HL-60 (cell line): ENCODE measurements at regions not wholly inside any gene's neighbourhood (a gene's known extent, or its start where the extent isn't known, plus 50 kb on each side); places are given as distances from the start of the nearest gene placed in this dataset.

Experiments used
- DNase-seq, 2 experiments: peaks; one replicate each; pipeline ENCODE4 v3.0.0-alpha.2; 2010 to 2020; ENCODE audit warnings: low read depth in 1 of 2, low spot score in 1 of 2
- H3K27ac ChIP-seq: fragments of 250-450 bp; sonication (Bioruptor Pico); replicated peaks from 2 replicates; pipeline ENCODE4 v1.5.1; 2020; ENCODE audit warnings: mild to moderate bottlenecking, moderate library complexity
- H3K27me3 ChIP-seq: fragments of 250-450 bp; sonication (Bioruptor Pico); 2 replicates; pipeline ENCODE4 v1.5.1; 2021; ENCODE audit warnings: mild to moderate bottlenecking, moderate library complexity; ENCODE audit not compliant: insufficient read depth, poor library complexity, severe bottlenecking
- H3K4me3 ChIP-seq: replicated peaks from 2 replicates; pipeline ENCODE4 v1.5.1; 2011; ENCODE audit warnings: mild to moderate bottlenecking, control low read depth, low read length; ENCODE audit not compliant: insufficient read depth
- GABPA ChIP-seq: IDR thresholded peaks from 2 replicates; pipeline ENCODE4 v1.6.1; 2012; ENCODE audit warnings: low read depth
- POLR2AphosphoS5 ChIP-seq: IDR thresholded peaks from 2 replicates; pipeline ENCODE4 v1.6.1; 2012; ENCODE audit warnings: low read depth
- SPI1 ChIP-seq: IDR thresholded peaks from 2 replicates; pipeline ENCODE4 v1.6.1; 2012; ENCODE audit warnings: low read depth, mild to moderate bottlenecking, borderline replicate concordance
- TF ChIP-seq, protein P1 (sequence below): IDR thresholded peaks from one replicate; pipeline ENCODE4 v1.5.1; 2011; ENCODE audit warnings: low read length, control low read depth, inconsistent platforms; ENCODE audit not compliant: insufficient read depth
- TF ChIP-seq, protein P2 (sequence below): IDR thresholded peaks from 2 replicates; pipeline ENCODE4 v1.6.1; 2012; ENCODE audit warnings: low read depth; ENCODE audit not compliant: insufficient replicate concordance

DNA sequence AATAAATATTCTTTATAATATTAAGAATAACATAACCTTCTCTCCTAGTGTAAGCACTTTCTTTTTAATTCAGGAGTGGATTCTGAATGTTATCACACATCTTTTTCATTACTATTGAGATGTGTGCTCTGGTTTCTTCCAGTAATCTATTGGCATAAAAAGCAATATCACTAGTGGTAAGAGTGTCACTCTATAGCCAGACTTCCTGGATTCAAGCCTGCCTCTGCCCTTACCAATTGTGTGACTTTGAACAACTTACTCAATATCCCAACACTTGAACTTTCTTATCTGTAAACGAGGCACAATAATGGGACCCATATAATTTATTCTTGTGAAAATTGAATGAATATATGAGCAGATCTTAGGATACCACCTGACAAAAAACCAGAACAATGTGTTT is 71.0 kb downstream of the SEM1 start:
- TF ChIP-seq GABPA, result no peak
- TF ChIP-seq, protein P1, sequence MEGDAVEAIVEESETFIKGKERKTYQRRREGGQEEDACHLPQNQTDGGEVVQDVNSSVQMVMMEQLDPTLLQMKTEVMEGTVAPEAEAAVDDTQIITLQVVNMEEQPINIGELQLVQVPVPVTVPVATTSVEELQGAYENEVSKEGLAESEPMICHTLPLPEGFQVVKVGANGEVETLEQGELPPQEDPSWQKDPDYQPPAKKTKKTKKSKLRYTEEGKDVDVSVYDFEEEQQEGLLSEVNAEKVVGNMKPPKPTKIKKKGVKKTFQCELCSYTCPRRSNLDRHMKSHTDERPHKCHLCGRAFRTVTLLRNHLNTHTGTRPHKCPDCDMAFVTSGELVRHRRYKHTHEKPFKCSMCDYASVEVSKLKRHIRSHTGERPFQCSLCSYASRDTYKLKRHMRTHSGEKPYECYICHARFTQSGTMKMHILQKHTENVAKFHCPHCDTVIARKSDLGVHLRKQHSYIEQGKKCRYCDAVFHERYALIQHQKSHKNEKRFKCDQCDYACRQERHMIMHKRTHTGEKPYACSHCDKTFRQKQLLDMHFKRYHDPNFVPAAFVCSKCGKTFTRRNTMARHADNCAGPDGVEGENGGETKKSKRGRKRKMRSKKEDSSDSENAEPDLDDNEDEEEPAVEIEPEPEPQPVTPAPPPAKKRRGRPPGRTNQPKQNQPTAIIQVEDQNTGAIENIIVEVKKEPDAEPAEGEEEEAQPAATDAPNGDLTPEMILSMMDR, result no peak
- no peak for TF ChIP-seq SPI1
- TF ChIP-seq, protein P2, sequence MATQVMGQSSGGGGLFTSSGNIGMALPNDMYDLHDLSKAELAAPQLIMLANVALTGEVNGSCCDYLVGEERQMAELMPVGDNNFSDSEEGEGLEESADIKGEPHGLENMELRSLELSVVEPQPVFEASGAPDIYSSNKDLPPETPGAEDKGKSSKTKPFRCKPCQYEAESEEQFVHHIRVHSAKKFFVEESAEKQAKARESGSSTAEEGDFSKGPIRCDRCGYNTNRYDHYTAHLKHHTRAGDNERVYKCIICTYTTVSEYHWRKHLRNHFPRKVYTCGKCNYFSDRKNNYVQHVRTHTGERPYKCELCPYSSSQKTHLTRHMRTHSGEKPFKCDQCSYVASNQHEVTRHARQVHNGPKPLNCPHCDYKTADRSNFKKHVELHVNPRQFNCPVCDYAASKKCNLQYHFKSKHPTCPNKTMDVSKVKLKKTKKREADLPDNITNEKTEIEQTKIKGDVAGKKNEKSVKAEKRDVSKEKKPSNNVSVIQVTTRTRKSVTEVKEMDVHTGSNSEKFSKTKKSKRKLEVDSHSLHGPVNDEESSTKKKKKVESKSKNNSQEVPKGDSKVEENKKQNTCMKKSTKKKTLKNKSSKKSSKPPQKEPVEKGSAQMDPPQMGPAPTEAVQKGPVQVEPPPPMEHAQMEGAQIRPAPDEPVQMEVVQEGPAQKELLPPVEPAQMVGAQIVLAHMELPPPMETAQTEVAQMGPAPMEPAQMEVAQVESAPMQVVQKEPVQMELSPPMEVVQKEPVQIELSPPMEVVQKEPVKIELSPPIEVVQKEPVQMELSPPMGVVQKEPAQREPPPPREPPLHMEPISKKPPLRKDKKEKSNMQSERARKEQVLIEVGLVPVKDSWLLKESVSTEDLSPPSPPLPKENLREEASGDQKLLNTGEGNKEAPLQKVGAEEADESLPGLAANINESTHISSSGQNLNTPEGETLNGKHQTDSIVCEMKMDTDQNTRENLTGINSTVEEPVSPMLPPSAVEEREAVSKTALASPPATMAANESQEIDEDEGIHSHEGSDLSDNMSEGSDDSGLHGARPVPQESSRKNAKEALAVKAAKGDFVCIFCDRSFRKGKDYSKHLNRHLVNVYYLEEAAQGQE, result no peak
- DNase-seq, result no peak
- Histone ChIP-seq H3K4me3 (no peak overlapping the region), H3K27me3 (no peaks in the 10 kb centered on the region), H3K27ac (no peak overlapping the region)

DNA sequence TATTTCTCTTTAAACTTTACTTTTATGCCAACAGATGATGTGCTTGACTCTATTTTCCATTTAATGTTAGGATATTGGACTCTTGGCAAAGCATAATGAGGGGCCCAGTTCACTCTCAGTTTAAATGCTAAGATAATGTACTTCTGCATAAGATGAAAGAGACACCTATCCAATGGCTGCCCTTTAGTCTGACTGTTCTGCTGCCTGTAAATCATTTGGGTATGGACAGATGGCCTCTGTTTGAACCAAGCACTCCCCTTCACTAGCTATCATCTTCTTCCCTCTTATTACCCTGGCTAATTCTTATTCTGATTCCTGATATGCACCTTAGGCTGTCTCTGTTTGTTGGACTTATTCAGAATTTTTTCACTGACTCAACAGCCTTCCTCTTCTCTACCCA is 72.1 kb downstream of the SEM1 start:
- TF ChIP-seq, protein P2, result no peak
- TF ChIP-seq, protein P1, result no peak
- TF ChIP-seq POLR2AphosphoS5 (no peak), SPI1 (no peak), GABPA (no peak)
- Histone ChIP-seq H3K4me3 (no peak overlapping the region), H3K27ac (no peak overlapping the region), H3K27me3 (no peaks in the 10 kb centered on the region)
- DNase-seq, result no peak

DNA sequence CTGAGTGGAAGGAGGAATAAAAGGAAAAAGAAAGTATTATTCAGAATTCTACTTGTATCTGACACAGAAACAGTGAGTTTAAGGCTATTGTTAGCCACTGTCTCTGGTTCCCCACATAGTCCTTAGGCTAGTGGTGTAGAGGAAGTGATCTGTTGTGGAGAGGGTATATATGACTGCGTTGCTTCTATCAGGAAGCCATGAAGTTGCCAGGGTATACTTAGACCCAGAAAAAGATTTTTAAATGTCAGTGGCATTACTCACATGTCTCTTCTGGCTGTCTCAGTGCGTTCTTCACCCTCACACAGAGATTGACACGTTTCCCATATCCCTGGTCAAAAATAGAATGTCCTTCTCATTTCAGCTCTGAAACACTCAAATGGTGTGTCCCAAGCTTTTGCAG is 72.7 kb downstream of the SEM1 start:
- no peak overlapping the region for H3K4me3 ChIP-seq
- H3K27ac ChIP-seq, result no peak overlapping the region
- no peak for DNase-seq
- no peak for TF ChIP-seq SPI1
- no peak for TF ChIP-seq POLR2AphosphoS5
- TF ChIP-seq, protein P2, result no peak
- no peak for TF ChIP-seq GABPA
- TF ChIP-seq, protein P1, result no peak
- no peaks in the 10 kb centered on the region for H3K27me3 ChIP-seq
